ENCODE measurements at regions not wholly inside any gene's neighbourhood (a gene's known extent, or its start where the extent isn't known, plus 50 kb on each side); places are given as distances from the start of the nearest gene placed in this dataset.
"Not testable (repeated sequence)": the region's sequence is repeated elsewhere in the genome, so short reads cannot be mapped to it uniquely, and the experiment has no call there.

DNA sequence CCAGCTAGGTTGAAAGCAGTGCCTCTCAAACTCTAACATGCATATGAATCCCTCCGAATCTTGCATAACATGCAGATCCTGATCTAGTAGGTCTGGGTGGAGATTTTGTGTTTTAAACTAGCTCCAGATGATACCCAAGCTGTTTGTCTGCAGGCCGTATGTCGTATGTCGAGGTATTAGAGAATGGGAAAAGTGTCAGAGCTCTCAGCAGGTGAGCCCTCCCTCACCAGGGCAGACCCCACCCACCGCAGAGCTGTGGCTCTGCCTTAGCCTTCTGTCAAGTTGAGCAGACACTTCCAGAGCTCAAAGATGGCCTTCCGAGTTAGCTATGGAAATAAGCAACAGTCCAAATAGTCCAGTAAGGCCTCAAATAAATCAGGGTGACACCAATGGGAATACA is 83.2 kb upstream of the MAP3K1 start:
- DNase-seq (ENCODE audit: low read depth in 3 of 3): no peak

DNA sequence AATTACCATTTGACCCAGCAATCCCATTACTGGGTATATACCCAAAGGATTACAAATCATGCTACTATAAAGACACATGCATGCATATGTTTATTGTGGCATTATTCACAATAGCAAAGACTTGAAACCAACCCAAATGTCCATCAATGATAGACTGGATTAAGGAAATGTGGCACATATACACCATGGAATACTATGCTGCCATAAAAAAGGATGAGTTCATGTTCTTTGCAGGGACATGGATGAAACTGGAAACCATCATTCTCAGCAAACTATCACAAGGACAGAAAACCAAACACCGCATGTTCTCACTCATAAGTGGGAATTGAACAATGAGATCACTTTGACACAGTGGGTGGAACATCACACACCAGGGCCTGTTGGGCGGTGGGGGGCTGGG is 83.9 kb upstream of the MAP3K1 start:
- not testable (repeated sequence) for DNase-seq (ENCODE audit: low read depth in 3 of 3)

DNA sequence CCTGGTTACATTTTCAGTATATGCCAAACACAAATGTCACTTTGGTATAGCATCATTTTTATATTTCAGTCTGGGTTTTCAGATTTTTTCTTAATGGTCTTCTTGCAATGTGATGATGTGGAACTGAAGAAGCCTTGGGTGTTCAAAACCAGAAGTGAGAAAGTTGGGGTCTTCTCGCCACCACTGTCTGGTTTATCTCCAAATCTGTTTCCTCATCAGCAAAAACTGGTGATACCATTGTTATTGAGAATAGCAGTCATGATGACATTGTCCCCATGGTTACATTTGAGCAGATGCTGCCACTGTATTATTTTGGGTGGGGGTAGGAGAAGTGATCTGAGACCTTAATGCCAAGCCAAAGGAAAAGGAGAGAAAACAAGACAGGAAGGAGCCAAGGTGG is 85.9 kb upstream of the MAP3K1 start:
- no peak for DNase-seq (ENCODE audit: low read depth in 3 of 3)

DNA sequence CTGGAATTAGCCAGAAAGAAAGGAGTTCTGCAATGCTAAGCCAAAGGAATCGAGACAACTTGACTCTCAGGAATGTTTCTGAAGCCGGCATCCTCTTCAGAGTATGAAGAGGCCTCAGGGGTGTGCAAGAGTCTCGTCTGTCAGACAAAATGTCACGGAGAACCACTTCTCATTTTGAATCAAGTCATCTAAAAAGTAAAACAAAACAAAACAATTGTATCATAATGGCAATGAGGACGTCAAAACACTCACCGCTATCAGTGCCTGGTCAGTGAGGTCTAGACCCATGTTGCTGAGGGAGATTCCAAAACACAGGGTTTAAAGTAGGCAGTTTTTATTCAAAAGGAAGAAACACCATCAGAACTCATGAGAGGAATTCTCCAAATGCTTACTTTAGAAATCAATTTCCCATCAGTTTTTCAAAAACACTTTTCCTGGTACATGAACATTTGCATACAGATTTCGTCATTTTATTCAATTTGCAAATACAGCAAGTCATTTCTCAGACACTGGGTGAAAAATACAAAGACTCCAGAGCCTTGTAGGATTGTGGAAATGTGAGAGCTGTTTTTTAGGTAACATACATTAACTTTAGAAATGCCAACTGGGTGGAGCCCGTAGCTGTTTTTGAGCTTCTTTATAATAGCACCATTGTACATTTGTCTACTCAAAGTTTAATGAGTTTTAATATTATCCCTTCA is 89.5 kb upstream of the MAP3K1 start:
- DNase-seq (ENCODE audit: low read depth in 3 of 3): no peak

DNA sequence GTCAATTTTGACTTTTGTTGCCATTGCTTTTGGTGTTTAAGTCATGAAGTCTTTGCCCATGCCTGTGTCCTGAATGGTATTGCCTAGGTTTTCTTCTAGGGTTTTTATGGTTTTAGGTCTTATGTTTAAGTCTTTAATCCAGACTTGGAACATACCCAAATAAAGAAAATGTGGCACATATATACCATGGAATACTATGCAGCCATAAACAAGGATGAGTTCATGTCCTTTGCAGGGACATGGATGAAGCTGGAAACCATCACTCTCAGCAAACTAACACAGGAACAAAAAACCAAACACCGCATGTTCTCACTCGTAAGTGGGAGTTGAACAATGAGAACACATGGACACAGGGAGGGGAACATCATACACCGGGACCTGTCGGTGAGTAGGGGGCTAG is 90.5 kb upstream of the MAP3K1 start:
- not testable (repeated sequence) for DNase-seq (ENCODE audit: low read depth in 3 of 3)

DNA sequence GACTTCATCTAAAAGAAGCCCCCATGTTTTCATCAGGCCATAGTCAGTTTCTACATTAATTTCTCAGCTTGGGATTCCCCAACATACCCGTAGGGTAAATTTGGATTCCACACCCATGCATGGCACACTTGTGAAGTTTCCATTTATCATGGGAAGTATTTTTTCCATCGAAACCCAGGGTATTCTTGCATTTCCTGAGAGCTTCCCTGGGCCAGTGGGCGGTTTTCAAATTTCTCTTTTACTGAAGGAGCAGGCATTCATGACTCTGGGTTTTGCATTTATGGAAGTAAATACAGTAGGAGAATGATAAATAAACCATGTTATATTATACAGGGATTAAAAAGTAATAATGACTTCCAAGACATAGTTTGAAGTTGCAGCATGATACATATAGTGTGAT is 93.0 kb upstream of the MAP3K1 start:
- no peak for DNase-seq (ENCODE audit: low read depth in 3 of 3)

DNA sequence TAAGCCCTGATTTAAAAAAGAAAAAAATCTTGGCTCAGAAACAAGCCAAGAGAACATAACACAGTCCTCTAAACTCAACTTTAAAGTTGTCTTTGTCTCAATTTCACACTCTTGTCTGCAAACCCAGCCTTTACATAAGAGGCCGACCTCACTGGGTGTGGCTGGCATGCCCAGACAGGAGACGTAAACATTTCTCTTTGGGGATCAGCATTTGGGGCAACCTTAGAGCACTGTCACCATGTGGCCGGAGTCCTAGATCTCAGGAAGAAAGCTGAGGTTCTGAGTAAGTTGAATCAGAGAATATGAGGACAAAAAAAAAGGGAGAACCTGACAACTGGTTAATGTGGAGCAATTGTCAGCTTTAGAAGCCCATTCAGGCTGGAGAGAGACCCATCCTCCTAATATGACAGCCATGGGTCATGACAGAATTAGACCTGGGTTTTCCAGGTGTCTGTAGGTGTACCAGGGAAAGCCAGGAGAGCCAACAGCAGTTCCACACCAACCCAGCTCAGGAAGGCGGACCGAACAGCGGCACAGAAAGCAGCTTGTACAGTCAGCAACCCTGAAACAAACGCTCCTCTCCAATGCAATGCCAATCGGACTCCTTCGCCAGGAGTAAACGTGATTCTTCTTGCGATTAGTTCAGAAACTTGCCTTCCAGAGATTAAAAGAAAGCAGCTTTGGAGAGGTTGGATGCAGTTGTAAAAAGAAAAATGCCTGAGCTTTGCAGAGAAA is 97.9 kb upstream of the MAP3K1 start:
- DNase-seq (ENCODE audit: low read depth in 3 of 3): no peak

DNA sequence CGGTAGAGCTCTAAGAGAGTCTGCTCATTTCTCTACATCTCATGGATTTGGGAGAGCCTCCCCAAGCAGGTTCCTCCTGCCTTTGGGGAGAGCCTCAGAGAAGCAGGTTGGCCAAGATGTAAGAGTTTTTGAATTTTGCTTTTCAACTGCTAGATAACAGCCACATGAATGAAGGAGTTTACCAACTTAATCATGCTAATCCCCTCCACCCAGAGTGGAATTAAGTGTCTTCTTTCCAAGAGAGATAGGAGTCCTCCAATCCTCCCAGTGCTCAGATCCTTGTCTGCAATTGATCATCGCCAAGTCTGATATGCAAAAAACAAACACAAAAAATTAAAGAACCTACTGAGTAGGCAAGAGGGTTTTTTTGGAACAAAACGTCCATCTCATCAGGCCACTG is 99.4 kb upstream of the MAP3K1 start:
- no peak for DNase-seq (ENCODE audit: low read depth in 3 of 3)

DNA sequence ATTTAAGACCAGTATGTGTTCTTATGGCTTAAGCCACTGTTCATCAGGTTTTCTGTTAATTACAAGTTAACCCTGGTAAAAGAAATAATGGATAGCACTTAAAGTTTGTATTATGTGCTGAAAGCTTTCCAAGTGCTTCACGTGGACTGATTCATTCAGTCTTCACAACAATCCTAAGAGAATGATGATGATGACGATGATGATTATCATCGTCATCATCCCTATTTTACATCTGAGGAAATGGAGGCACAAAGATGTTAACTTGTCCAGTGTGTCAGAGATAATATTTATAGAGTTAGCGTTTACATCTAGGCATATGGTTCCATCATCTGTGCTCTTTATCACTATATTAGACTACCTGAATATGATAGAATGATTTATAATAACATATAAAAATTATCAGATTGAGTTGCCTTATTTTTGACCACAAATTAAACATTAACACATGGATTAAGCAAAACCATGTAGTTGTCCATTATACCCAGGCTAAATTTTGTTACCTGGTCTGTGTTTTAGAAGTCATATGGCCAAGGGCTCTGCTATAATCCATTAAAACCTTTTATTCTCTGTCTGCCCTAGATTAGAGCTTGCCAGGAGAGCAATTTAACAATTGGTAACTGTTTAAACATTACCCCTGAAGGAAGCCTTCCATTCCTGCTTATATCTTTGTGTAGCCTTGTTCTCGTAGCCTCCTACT is 102.3 kb upstream of the MAP3K1 start:
- no peak for DNase-seq (ENCODE audit: low read depth in 3 of 3)

DNA sequence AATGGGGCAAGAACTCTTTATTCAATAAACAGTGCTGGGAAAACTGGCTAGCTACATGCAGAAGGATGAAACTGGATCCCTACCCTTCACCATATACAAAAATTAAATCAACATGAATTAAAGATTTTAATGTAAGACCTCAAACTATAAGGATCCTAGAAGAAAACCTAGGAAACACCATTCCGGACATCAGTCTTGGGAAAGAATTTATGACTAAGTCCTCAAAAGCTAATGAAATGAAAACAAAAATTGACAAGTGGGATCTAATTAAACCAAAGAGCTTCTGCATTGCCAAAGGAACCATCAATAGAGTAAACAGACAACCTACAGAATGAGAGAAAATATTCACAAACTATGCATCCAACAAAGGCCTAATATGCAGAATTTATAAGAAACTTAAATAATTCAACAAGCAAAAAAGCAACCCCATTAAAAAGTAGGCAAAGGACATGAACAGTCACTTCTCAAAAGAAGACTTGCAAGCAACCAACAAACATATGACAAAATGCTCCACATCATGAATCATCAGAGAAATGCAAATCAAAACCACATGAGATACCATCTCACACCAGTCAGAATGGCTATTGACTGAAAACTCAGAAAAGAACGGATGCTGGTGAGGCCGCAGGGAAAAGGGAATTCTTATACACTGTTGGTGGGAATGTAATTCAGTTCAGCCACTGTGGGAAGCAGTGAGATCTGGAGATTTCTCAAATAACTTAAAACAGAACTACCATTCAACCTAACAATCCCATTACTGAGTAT is 104.3 kb upstream of the MAP3K1 start:
- no peak for DNase-seq (ENCODE audit: low read depth in 3 of 3)

DNA sequence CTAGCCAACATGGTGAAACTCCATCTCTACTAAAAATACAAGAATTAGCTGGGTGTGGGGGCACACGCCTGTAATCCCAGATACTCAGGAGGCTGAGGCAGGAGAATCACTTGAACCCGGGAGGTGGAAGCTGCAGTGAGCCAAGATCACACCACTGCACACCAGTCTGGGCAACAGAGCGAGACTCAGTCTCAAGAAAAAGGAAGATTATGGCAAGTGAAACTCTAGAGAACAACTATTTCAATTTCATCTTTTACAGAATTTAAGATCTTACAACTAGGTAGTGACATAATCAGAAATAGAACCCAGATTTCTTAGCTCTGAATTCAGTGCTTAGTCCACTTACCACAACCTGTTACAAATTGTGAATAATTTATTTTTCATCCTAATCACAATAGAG is 108.8 kb upstream of the MAP3K1 start:
- no peak for DNase-seq (ENCODE audit: low read depth in 3 of 3)

DNA sequence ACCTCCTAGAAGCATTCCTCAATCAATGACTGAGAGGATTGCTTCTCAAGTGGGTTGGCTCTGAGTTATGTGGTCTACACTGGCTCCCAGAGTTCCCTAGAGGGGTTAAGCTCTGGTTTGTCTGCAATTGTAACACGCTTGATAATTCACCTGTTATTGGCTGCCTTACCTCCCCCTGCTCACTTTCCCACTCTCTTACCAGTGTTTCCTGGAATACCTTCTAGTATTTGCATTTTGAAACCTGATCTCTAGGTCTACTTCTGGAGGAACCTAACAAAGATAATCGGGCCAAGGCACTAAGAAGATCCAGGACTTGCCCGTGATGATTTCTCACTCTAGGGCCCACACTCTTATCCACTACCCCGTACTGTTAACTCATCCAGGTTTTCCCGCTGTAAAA is 110.1 kb upstream of the MAP3K1 start:
- no peak for DNase-seq (ENCODE audit: low read depth in 3 of 3)

DNA sequence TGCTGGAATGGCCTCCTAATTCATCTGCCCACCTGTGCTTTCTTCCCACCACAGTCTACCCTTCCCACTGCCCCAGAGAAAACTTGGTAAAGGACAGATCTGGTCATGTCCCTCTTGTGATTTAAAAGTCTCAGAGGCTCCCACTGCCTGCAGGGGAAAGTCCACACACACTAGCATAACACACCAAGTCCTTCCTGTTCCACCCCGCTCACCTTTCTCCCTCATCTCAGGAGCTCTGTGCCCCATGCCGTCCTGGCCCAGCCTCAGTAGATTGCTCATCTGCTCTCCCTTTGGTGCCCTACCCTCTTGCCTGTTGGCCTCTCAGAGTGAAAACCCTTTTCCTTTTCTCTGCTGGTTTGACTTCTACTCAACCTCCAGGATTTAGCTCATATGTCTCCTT is 111.4 kb upstream of the MAP3K1 start:
- DNase-seq (ENCODE audit: low read depth in 3 of 3): no peak

DNA sequence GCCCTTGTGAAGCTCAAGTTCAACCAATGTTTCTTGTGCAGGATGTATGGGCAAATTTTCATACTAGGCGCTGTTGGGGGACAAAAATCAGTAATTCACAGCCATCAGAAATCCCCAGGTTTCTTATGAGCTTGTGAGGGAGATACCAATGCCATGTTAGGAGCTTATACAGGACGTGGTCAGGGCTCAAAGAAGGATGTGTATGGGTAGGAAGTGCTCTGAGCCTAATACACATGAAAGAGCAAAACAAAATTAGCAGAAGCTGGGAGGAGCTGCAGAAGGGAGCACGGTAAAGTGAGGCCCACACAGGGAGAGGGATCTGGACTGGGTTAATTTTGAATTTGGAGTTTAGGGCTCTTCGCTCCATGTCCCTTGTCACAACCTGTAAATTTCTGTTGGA is 114.6 kb upstream of the MAP3K1 start:
- DNase-seq (ENCODE audit: low read depth in 3 of 3): no peak

DNA sequence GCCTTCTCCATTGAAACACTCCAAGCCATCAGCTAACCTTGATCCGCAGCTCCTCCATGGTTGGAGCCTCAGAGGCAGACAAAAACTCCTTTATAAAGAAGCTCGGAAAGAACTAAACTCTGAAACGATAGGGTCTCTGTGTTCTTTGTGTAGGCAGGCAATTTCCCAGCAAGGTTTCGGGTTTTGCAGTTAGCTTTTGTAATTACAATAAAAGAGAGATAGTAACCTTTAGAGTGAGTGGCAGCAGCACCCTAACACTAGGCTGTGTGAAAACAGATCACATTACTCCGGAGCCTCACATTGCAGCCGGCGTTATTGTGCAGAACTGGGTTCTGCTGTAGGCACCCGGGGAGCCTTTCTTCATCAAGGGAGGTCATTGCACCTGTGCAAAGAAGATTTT is 115.8 kb upstream of the MAP3K1 start:
- DNase-seq (ENCODE audit: low read depth in 3 of 3): no peak

DNA sequence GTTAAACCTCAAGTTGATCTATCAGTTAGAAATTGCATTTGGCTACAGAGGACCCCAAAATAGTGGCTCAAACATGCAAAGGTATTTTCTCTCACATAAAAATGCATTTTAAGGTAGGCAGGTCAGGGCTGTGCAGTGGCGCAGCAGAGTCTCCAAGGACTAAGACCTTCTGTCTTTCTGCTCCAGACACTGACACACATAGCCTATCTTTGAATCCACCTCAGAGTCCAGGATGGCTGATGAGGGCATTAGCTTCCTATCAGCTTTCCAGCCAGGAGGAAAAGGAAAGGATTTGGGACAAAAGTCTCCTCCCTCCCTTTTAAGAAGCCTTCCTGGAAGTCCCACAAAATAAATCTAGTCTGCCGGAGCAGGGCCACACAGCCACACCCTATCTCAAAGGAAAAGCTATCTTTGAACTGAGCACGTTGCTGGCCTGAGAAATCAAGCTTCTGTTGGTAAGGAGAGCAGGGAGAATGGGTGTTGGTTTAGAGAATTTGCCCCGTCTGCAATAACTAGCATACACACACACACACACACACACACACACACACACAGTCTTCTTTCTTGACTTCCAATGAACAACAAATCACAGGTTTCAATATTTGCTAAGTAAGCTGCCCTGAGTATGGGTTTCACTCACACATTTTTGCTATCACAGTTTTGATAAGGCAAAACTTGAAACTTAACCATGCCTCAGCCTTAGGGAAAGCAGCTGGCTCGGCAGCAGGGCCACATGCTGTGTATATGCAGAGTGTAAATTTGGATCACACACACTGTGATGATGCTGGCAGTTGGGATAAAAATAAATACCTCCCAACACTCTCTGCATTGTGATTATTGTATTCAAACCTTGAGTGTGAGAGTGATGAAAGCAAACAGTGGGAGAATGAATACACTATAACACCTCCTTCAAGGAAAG is 116.6 kb upstream of the MAP3K1 start:
- DNase-seq (ENCODE audit: low read depth in 3 of 3): no peak

DNA sequence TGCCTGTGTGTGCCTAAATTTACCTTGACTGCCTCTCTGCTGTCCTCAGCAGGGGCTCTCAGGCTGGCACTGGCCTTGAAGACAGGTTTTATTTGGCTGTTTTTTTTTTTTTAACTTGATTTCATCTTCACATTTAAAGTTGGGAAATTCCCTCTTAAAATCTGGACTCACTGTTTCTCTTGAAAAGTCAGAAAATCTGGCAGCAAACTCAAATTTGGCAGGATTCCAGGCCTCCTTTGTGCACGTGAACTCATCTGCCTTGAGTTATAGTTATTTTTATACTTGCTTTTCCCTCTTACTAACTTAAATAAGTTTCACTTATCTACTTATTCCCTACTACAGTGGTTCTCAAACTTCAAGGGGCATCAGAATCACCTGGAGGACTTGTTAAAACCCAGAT is 118.4 kb upstream of the MAP3K1 start:
- peak in 1 of 3 experiments; percentile 16 for DNase-seq (ENCODE audit: low read depth in 3 of 3)

DNA sequence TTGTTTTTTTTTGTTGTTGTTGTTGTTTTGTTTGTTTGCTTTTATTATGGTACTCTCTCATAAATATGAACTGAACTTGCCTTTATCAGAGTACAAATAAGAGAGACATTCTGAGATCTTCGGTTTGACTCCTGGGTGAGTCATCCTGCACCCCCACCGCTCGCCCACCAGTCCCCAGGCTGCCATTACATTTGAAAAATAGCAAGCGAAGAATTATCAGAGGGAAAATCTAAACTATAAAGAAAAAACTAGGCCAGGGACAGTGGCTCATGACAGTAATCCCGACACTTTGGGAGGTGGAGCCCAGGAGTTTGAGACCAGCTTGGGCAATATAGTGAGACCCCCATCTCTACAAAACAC is 122.1 kb upstream of the MAP3K1 start:
- DNase-seq (ENCODE audit: low read depth in 3 of 3): peak in 2 of 3 experiments; percentile 36 to 45

DNA sequence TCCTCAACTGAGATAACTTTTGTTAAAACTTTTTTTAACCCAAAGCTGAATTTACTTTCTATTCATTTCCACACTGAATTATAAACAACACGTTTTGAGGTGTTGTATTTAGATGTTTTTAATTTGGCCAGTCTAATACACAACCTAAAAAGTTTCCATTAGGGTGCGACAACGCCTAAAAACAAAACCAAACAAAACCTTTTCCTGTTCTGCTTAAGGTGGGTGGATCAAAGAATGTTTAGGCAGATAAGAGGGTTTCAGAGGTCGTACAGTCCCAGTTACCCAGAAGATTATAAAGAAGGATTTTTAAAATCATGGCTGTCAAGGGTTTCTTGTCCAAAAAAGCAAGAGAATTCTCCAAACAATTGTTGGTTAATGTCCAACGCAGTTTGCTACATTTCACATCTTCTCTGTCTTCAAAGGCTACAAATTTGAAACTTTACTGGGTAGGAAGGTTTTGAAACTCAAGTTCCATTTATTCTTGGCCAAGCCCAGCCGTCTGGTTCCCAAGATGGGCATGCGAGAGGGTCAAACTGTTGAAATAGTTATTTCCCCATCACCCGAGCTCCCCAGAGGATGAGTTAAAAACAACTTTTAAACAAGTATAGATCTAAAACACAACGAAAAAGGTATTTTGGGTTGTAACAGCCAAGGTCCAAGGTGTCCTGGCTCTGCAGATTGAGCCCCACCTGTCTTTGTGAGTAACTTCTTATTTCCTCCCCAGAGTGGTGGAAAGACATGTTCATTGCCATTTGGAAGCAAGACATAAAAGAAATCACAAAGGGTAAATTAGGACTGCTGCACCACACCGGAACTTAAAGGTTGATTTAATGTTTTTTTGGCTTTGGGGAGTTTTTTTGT is 122.8 kb upstream of the MAP3K1 start:
- DNase-seq (ENCODE audit: low read depth in 3 of 3): no peak

DNA sequence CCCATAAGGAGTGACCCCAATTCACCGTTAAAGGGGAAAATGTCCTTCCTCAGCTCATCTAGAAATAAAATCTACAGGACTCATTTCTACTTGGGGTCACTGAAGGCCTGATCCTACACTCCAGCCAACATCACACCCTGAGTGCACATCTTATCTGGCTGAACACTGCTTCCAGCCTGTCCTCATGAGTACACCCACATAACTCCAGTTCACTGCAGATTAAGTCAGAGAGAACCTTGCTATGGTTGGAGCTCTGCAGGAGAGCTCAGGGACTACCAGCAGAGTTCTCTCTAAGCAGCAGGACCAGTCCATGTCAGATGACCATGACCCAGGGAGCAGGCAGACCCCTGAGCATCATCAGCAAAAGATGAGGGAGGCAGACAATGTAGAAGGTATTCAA is 126.9 kb upstream of the MAP3K1 start:
- DNase-seq (ENCODE audit: low read depth in 3 of 3): no peak

Data from stimulated activated CD4-positive, alpha-beta T cell treated with anti-CD3 and anti-CD28 coated beads, TNF-alpha, amount 100 ng/mL, for 4 hours (primary cell).